Activated CD8-positive, alpha-beta memory T cell treated with anti-CD3 and anti-CD28 coated beads, Interleukin-2, amount 50 U/mL, for 48 hours (primary cell): ENCODE measurements at regions not wholly inside any gene's neighbourhood (a gene's known extent, or its start where the extent isn't known, plus 50 kb on each side); places are given as distances from the start of the nearest gene placed in this dataset.
"Not testable (repeated sequence)": the region's sequence is repeated elsewhere in the genome, so short reads cannot be mapped to it uniquely, and the experiment has no call there.

Source experiments
- DNase-seq: peaks from one replicate; pipeline ENCODE4 v3.0.0-alpha.2; 2020

GRCh38 chr13:33634546-33634982 lies 183.4 kb upstream of the RFC3 start:
- DNase-seq, result no peak

DNA sequence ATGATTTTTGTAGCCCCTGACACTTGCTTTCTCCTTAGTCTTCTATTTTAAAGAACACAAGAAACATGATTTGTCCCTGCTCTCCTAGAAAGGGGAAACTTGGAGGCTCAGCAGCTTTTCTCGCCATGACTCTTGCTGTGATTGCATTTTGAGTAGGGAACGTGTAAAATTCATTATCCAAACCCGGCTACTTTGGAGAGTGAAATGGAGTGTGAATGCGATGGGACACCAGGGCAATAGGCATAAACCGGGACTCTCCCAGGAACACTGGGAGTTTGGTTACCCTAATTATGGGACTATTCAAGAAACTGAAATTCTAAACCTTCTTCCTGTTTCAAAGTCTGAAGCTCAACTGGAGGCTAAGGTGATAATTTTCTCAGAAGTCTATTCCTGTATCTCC lies 181.7 kb upstream of the RFC3 start:
- no peak for DNase-seq

GRCh38 chr13:33636955-33637670 lies 180.8 kb upstream of the RFC3 start:
- no peak for DNase-seq

GRCh38 chr13:33637978-33638743 lies 179.8 kb upstream of the RFC3 start:
- DNase-seq, result no peak

DNA sequence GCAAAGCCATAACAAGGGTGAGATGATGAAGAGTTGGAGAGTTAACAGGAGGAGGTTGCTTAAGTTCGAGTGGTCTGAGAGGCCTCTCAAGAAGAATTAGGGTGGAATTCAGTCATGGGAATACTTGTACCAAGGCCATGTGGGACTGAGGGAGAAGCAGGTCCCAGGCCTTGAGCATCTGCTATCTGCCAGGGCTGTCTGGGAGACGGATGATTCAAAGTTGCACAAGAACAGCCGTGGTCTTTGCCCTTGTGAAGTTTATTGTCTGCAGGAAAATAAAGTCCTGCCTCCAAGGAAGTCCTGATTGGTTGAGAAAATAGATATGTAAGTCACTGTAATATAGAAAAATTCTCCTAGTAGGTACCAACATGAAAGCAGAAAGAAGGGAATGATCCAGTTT lies 178.8 kb upstream of the RFC3 start:
- no peak for DNase-seq

DNA sequence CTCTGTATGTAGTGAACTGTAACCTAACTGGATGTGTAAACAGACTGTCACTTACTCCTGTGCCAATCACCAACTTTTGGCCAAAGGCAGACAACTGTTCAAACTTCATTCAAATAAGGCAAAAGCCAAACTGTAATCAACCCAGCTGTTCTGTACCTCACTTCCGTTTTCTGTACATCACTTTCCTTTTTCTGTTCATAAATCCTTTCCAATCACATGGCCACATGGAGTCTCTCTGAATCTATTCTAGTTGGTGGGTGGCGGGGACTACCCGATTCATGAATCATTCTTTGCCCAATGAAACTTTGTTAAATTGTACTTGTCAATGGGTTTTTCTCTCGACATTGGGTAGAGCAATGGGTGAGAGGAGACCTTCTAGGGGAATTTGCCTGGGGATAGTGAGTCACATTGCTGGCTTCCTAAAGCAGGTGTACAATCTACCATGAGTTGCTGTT lies 178.3 kb upstream of the RFC3 start:
- DNase-seq, result no peak

DNA sequence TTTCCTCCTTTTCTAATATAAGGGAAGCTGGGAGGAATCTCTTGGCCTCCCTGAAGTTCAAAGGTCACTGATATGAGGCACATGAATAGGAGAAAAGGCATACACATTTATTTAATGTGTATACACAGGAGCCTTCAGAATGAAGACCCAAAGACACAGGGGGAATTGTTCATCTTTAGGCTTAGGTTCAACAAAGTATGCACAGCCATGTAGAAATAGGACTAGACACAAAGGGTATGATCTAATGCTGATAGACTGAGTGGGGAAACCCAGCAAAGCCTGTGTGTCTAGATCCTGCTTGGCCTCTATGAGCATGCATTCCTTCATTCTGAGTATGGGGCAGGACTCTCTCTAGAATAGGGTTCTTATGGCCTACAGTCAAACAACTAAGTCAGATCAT lies 177.1 kb upstream of the RFC3 start:
- DNase-seq, result no peak

- no peak for DNase-seq
Observed at GRCh38 chr13:33642374-33643065, 175.4 kb upstream of the RFC3 start.

DNA sequence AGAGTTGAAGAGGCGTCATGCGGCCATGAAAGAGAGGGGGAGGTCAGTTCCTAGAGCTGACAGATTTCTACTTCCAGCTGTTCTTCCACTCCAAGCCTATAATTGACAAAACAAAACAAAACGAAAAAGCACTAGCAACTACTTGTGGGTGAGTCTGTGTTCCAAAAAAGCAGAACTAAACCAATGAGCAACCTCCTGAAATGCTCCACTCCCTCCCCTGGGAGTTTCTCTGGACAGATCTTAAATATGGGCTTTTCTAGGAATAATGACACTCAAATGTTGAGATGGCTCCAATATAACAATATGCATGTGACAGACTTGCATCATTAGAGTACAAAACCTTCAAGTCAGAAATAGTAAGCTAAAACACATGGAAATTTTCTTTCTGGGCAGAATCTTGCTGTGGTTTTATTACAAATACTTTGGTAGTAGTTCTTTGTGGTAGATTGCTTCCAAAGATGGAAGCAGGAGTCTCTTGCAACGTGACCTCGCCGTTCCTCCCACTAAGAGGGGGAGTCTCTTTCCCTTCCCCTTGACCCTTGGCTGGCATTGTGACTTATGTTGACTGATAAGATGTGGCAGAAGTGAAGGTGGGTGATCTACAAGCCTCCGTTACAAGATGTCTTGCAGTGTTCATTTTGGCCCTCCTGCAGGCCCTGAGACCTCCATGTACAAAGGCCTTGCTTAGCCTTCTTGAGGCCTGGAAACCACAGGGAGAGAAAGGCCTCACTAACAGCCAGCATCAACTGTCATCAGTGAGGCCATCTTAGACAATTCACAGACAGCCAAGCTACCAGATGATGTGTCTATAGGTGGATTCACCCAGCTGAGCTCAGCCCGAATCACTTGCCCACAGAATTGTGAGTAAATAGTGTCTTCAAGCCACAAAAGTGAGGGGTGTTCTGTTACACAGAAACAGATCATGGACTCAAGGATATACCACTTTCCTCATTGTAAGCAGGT lies 173.1 kb upstream of the RFC3 start:
- DNase-seq, result no peak

GRCh38 chr13:33645591-33646554 lies 172.1 kb upstream of the RFC3 start:
- no peak for DNase-seq

- no peak for DNase-seq
Observed at GRCh38 chr13:33649212-33649878, 168.6 kb upstream of the RFC3 start.

DNA sequence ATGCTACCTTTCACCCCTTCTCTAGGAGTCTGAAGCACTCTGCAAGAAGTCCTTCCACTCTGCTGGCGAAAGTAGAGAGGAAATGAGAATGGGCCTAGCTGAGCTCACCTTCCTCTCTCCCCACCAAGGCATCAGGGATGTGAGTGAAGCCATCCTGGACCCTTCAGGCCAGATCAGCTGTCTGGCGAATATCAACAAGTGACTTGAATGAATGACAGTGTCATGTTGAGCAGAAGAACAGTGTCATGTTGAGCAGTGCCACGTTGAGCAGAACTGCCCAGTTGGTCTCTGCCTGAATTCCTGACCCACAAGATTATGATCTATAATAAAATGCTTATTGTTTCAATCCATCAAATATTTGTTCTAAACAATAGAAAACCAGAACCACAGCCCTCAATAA lies 166.2 kb upstream of the RFC3 start:
- DNase-seq, result no peak

GRCh38 chr13:33657274-33657673 lies 160.7 kb upstream of the RFC3 start:
- no peak for DNase-seq

- no peak for DNase-seq
Observed at GRCh38 chr13:33659466-33659865, 158.5 kb upstream of the RFC3 start.

- DNase-seq, result no peak
Observed at GRCh38 chr13:33659894-33660293, 158.1 kb upstream of the RFC3 start.

- DNase-seq, result no peak
Observed at GRCh38 chr13:33662392-33662791, 155.6 kb upstream of the RFC3 start.

DNA sequence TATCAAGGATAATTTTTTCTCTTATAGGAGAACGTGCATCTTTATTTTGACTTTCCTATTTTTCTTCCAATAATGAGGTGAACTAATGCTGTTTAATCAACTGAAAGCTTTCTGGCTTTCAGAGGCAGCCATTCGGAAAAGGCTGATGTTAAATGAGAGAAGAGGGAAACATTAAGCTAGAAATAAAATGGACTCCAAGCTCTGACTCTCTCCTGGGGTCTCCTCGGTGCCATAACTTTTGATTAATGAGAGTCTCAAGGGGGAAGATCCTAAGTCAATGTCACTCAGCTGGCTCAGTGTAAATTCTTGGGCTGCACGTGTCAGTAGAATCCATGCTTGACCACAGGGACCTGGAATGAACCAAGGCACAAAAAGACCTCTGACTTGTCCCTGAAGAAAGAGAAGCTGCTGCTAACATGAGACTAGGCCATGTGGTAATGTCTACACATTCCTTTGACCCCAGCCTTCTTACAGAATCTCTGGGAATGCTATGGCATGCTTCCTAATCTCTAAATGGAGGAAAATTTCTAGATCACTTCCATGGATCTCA lies 152.2 kb upstream of the RFC3 start:
- no peak for DNase-seq

DNA sequence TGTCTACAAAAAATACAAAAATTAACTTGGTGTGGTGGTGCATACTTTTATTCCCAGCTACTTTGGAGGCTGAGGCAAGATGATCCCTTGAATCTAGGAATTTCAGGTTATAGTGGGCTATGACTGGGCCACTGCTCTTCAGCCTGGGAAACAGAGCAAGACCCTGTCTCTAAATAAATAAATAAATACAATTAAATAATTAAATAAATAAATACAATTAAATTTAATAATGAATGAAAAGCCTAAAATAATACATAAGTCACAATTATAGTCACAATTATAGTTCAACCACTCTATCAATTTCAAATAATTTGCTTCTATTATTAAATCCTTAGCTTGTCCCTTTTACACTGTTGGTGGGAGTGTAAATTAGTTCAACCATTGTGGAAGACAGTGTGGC lies 146.4 kb upstream of the RFC3 start:
- no peak for DNase-seq

- DNase-seq, result not testable (repeated sequence)
Observed at GRCh38 chr13:33672022-33672421, 145.9 kb upstream of the RFC3 start.
